Natural killer cell (primary cell): ENCODE measurements at regions not wholly inside any gene's neighbourhood (a gene's known extent, or its start where the extent isn't known, plus 50 kb on each side); places are given as distances from the start of the nearest gene placed in this dataset.

ENCODE experiments used
- ATAC-seq, 3 donors: fragments of 150-1000 bp in 2 of 3; fragments of 200-7000 bp in 1 of 3; cut with Tn5 transposase; 1 replicate in 1 of 3; 2 replicates in 2 of 3; pipeline ENCODE4 v1.10.0; 2021; ENCODE audit warnings: mild to moderate bottlenecking in 2 of 3, moderate library complexity in 2 of 3
- DNase-seq, 2 donors: peaks; one replicate each; pipeline versions ENCODE4 v3.0.0 to v3.0.0-alpha.2; 2013 to 2021; ENCODE audit warnings: mixed read lengths in 1 of 2
- H3K27ac ChIP-seq: one replicate; pipeline ENCODE4 v1.5.1; 2013; ENCODE audit warnings: mild to moderate bottlenecking, low read length
- H3K27me3 ChIP-seq: one replicate; pipeline ENCODE4 v1.6.1; 2013; ENCODE audit warnings: low read length; ENCODE audit not compliant: control insufficient read depth, insufficient read depth
- H3K36me3 ChIP-seq: one replicate; pipeline ENCODE4 v1.6.1; 2013; ENCODE audit warnings: low read length; ENCODE audit not compliant: control insufficient read depth, insufficient read depth
- H3K4me1 ChIP-seq: one replicate; pipeline ENCODE4 v1.6.1; 2013; ENCODE audit warnings: low read length; ENCODE audit not compliant: control insufficient read depth, insufficient read depth
- H3K4me3 ChIP-seq: one replicate; pipeline ENCODE4 v1.5.1; 2013; ENCODE audit warnings: low read length
- H3K9me3 ChIP-seq: one replicate; pipeline ENCODE4 v1.6.1; 2013; ENCODE audit warnings: low read length; ENCODE audit not compliant: control insufficient read depth, insufficient read depth
- H3K27ac Mint-ChIP-seq, 2 donors: one replicate each; pipeline ENCODE4 v1.8.0; 2022; ENCODE audit warnings: mild to moderate bottlenecking in 2 of 2, mixed read lengths in 2 of 2, moderate library complexity in 1 of 2
- H3K27me3 Mint-ChIP-seq, 2 donors: one replicate each; pipeline ENCODE4 v1.8.0; 2022; ENCODE audit warnings: low read depth in 2 of 2, mixed read lengths in 2 of 2
- H3K36me3 Mint-ChIP-seq: one replicate; pipeline ENCODE4 v1.8.0; 2022; ENCODE audit warnings: mixed read lengths
- H3K4me1 Mint-ChIP-seq, 2 donors: one replicate each; pipeline ENCODE4 v1.8.0; 2022; ENCODE audit warnings: mixed read lengths in 2 of 2
- H3K4me3 Mint-ChIP-seq: one replicate; pipeline ENCODE4 v1.8.0; 2022; ENCODE audit warnings: mild to moderate bottlenecking, moderate library complexity, mixed read lengths
- H3K9me3 Mint-ChIP-seq, 2 donors: one replicate each; pipeline ENCODE4 v1.8.0; 2022; ENCODE audit warnings: mixed read lengths in 2 of 2
- CTCF ChIP-seq: fragments of 200-600 bp; IDR thresholded peaks from one replicate; pipeline ENCODE4 v1.8.0; 2022; ENCODE audit warnings: antibody characterized with exemption
- WGBS: methylation state at CpG from one replicate; pipeline ENCODE4 v1.1.7; 2013; ENCODE audit warnings: missing lambda C conversion rate; ENCODE audit not compliant: insufficient coverage; 5-methylcytosine and 5-hydroxymethylcytosine counted together
- intact Hi-C: fragments of 100-400 bp; cut with micrococcal nuclease; formaldehyde crosslinking; loops from one replicate; pipeline ENCODE4 v1.14.2; 2022

DNA sequence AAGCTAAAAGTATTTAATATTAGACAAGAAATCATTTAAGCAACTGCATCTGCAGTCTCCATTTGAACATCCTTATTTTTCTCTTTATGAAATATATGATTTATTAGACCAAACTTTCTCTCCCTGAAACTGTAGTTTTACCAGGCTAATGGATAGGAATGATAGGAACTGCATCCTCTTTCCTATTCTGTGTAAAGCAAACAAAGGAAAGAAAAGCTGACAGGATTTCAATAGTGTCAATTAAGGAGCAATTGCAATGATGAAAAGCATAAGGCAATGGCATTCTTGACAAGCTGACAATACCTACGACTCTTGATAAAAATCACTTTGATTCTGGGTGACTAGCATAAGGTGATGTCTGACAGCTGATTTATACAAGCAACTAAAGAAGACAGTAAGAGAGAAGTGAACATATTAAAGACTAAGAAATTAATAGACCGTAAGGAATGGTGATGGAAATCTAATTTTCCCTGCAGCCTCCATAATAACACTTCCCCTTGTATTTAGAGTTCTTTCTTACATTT, 502.5 kb downstream of the TECRL start:
- Histone ChIP-seq H3K36me3 (no peaks in the 10 kb centered on the region), H3K27me3 (no peaks in the 10 kb centered on the region), H3K9me3 (no peaks in the 10 kb centered on the region), H3K4me3 (no peak overlapping the region), H3K4me1 (no peaks in the 10 kb centered on the region), H3K27ac (no peak overlapping the region)
- ATAC-seq (no peak), DNase-seq (no peak)
- Mint-ChIP-seq H3K27ac (no peak overlapping the region), H3K27me3 (no peaks in the 10 kb centered on the region), H3K36me3 (no peaks in the 10 kb centered on the region), H3K4me3 (no peak overlapping the region), H3K9me3 (peaks cover 6 to 12% of the 10 kb centered on the region in 2 donors), H3K4me1 (no peaks in the 10 kb centered on the region)
- 88% methylated on average over 1 of the region's 2 CpGs for WGBS
- TF ChIP-seq CTCF: no peak
- intact Hi-C loops: no loop called here

GRCh38 chr4:63904201-63904600, 505.0 kb downstream of the TECRL start:
- no peak overlapping the region for H3K27ac ChIP-seq
- no peaks in the 10 kb centered on the region for H3K4me1 ChIP-seq
- Mint-ChIP-seq H3K36me3 (no peaks in the 10 kb centered on the region), H3K27ac (no peak overlapping the region), H3K4me1 (no peaks in the 10 kb centered on the region), H3K9me3 (peaks cover 10 to 20% of the 10 kb centered on the region in 2 donors), H3K4me3 (no peak overlapping the region), H3K27me3 (no peaks in the 10 kb centered on the region)
- DNase-seq (no peak), ATAC-seq (no peak)
- H3K27me3 ChIP-seq: no peaks in the 10 kb centered on the region
- intact Hi-C loops: no loop called here
- no peak for TF ChIP-seq CTCF
- H3K4me3 ChIP-seq: no peak overlapping the region
- H3K36me3 ChIP-seq: no peaks in the 10 kb centered on the region
- 83% methylated on average over 2 of the region's 3 CpGs for WGBS
- H3K9me3 ChIP-seq: peaks cover 3% of the 10 kb centered on the region

GRCh38 chr4:63901304-63901703, 507.9 kb downstream of the TECRL start:
- peaks cover 11 to 23% of the 10 kb centered on the region in 2 donors for H3K9me3 Mint-ChIP-seq
- ATAC-seq (no peak), DNase-seq (no peak)
- H3K27ac Mint-ChIP-seq: no peak overlapping the region
- no peaks in the 10 kb centered on the region for H3K36me3 ChIP-seq
- no peaks in the 10 kb centered on the region for H3K27me3 ChIP-seq
- no peak for TF ChIP-seq CTCF
- no peaks in the 10 kb centered on the region for H3K4me1 Mint-ChIP-seq
- no peaks in the 10 kb centered on the region for H3K4me1 ChIP-seq
- H3K27me3 Mint-ChIP-seq: no peaks in the 10 kb centered on the region
- H3K9me3 ChIP-seq: peaks cover 3% of the 10 kb centered on the region
- H3K36me3 Mint-ChIP-seq: no peaks in the 10 kb centered on the region
- H3K27ac ChIP-seq: no peak overlapping the region
- no peak overlapping the region for H3K4me3 ChIP-seq
- intact Hi-C loops: no loop called here
- WGBS: 32% methylated on average over 2 of the region's 2 CpGs
- H3K4me3 Mint-ChIP-seq: no peak overlapping the region

GRCh38 chr4:63898961-63899360, 510.3 kb downstream of the TECRL start:
- no peaks in the 10 kb centered on the region for H3K4me1 ChIP-seq
- intact Hi-C loops: no loop called here
- Mint-ChIP-seq H3K36me3 (no peaks in the 10 kb centered on the region), H3K4me1 (no peaks in the 10 kb centered on the region), H3K4me3 (no peak overlapping the region), H3K27me3 (no peaks in the 10 kb centered on the region), H3K9me3 (peaks cover 12 to 22% of the 10 kb centered on the region in 2 donors), H3K27ac (no peak overlapping the region)
- H3K27ac ChIP-seq: no peak overlapping the region
- no peak overlapping the region for H3K4me3 ChIP-seq
- H3K27me3 ChIP-seq: no peaks in the 10 kb centered on the region
- peaks cover 5% of the 10 kb centered on the region for H3K9me3 ChIP-seq
- ATAC-seq: no peak
- DNase-seq: no peak
- H3K36me3 ChIP-seq: no peaks in the 10 kb centered on the region
- TF ChIP-seq CTCF: no peak
